ENCODE measurements at regions not wholly inside any gene's neighbourhood (a gene's known extent, or its start where the extent isn't known, plus 50 kb on each side); places are given as distances from the start of the nearest gene placed in this dataset.

- no peak for DNase-seq
Observed at GRCh38 chr13:72523593-72523992, 203.8 kb downstream of the MZT1 start.

GRCh38 chr13:72523049-72523448 is 204.4 kb downstream of the MZT1 start:
- DNase-seq, result no peak

DNA sequence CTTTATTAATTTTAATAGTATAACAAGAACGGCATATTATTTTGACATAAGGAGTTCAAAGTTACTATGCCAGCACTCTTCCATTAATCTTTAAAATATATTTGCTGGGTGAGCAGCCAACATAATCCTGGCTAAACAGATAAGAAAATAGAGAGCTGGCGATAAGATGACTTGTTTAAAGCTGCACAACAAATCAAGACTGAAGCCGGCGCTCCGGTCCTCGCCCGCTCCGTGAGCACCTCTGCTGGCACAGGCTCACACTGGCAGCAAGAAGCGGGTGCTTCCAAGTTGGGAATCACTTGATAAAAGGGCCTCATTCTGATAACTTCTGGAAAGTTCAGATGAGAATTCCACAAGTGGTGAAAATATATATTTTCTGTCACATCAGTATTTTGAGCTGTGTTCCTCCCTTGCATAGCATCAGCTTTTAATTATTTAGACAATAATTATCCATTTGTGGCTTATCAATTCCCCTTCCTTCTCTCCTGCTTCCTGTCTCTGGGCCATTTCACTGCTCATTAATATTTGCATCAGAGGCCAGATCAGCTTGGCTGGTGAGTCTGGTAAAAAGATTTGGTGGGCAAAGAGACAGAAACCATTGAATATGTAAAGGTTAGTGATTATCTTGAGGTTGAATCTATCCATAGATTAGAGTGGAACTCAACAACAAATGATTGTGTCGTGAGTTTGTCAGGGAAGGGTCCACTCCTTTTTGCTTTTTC is 205.3 kb downstream of the MZT1 start:
- DNase-seq, result no peak

GRCh38 chr13:72514146-72514545 is 213.3 kb downstream of the MZT1 start:
- no peak for DNase-seq

GRCh38 chr13:72508392-72508791 is 219.0 kb downstream of the MZT1 start:
- DNase-seq, result no peak

GRCh38 chr13:72507416-72508199 is 219.8 kb downstream of the MZT1 start:
- DNase-seq, result no peak

GRCh38 chr13:72506706-72507105 is 220.7 kb downstream of the MZT1 start:
- DNase-seq, result no peak

DNA sequence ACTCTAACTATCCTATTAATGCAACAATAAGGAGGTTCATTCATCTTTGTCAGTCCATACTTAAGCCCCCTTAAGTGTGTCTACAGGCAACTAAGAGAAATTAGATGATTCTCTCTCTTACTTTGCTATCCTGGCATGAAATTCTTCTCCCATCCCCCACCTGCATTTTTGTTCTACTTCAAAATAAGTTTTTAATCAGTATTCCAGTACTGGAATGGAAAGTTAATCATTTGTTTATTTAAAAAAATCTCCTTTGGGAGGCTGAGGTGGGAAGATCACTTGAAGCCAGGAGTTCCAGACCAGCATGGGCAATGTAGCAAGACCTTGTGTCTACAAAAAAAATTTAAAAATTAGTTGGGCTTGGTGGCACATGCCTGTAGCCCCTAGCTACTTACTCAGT is 222.1 kb downstream of the MZT1 start:
- no peak for DNase-seq

DNA sequence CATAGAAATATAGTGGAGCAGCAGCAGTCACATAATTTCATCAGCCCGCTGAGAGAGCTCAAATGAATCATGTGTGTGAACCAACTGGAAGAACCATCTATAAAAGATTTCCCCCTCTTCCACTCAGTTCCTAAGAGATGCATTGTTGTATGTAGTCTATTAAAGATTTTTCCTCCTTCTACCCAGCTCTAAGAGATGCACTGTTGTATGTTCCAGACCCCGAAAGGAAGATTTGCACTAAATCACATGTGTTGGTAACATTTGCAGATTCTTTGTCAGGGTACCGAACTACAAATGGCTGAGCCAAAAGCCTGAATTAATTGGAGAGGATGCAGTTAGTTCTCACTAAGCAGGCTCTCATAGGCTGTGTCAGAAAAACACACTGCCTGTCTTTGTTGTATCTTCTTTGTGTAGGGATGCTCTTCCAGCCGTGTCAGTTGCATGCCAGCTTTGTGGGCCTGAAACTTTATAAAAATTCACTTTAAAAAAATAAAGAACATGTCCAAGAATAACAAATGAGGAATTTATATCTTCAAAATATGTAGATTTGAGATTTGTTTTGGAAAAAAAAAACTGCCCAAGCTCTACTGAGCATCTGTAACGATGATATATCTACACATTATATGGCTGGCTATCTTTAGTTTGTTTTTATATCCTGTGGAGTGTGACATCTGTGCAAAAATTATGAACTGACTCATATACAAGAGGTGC is 223.1 kb downstream of the MZT1 start:
- no peak for DNase-seq

DNA sequence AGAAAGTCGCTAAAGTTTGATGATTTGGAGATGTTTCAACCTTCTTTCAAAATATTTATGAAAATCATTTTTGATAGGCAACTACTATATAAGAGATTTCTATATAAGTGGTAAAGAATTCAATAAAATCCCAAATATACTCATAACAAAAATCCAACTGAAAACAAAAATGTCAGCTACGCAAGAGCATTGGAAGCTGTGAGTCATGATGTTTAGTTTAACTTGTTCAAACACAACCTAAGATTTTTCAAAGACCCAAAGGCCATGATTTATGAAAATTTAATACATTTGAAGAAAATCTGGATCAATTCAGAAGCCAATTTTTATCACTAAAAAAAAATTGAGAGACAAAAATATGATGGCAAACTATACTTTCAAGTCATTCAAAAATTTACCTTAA is 226.6 kb downstream of the MZT1 start:
- DNase-seq, result no peak

- no peak for DNase-seq
Observed at GRCh38 chr13:72495681-72496080, 231.7 kb downstream of the MZT1 start.

- DNase-seq, result no peak
Observed at GRCh38 chr13:72489751-72490150, 237.7 kb downstream of the MZT1 start.

DNA sequence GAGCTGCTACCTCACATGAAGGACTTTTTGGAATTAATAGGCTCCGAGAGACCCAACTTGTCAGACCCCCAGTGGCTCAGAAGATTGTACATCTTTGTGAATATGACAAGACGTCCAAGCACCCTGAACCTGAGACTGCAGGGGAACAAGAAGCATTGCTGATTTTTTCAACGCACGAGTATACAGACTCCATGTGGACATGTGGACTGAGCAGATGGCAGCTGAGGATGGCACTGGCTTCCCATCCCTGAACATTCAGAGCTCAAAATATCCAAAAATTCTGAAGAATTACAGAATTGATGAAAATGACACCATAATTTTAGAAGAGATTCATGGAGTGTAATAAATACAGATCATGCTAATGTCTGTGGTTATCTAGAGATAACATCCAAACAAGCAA is 254.1 kb downstream of the MZT1 start:
- DNase-seq, result no peak

- no peak for DNase-seq
Observed at GRCh38 chr13:72469906-72470305, 257.5 kb downstream of the MZT1 start.

GRCh38 chr13:72463561-72463960 is 263.9 kb downstream of the MZT1 start:
- DNase-seq, result no peak

GRCh38 chr13:72462726-72463125 is 264.7 kb downstream of the MZT1 start:
- DNase-seq, result no peak

GRCh38 chr13:72462166-72462565 is 265.3 kb downstream of the MZT1 start:
- DNase-seq, result no peak

DNA sequence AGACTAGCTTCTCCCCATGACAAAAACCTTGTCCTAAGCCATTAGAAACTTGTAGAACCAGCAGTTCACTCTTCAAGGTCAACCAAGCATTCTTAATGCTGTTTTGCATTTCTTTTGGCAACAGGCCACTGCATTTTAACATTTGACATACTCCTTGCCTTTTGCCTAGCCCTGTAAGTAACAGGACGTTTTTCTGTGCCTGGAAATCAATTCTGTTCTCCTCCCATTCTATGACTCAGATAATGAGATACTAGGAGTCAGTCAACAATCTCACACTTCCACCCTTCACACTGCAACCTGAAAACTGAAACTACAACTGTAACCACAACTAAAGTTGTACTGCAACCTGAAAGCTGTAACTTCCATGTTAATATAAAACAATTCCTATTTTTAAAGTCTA is 268.7 kb downstream of the MZT1 start:
- no peak for DNase-seq

DNA sequence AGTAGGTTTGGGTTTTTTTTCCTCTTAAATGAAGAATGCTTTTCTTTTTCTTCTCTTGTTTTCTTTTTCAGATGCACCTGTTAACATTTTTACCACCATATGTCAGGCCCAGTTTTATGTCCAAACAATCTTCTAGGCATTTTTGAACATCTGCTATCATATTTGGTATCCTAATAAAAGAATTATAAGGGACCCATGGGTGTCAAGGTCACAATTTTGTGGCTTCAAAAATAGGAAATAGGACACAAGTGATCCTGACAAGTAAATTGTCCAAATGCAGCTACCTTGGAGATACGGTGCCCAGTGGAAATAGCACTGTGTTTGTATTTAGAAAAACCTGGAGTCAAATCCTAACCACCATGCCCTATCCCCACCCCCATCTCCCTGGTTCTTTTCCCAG is 270.3 kb downstream of the MZT1 start:
- DNase-seq, result no peak

DNA sequence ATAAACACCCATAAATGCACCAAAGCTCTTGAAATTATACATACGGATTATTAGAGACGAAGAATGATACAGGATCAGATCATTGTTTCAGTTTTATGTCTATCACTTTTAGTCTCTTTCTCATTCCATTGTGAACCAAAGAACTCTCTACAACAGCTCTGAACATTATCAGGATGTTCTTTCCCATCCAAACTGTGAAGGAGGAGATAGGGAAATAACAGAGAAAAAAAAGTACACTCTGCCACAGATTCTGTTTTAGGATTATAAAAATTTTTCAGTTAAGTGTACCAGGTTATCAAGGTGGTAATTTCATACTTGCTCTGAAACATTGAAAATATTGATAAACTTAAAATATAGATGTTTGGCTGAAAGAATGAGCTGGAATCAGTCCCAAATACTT is 270.9 kb downstream of the MZT1 start:
- no peak for DNase-seq

- DNase-seq, result no peak
Observed at GRCh38 chr13:72453161-72453560, 274.3 kb downstream of the MZT1 start.

GRCh38 chr13:72448082-72448481 is 279.3 kb downstream of the MZT1 start:
- no peak for DNase-seq

GRCh38 chr13:72444999-72445398 is 282.4 kb downstream of the MZT1 start:
- no peak for DNase-seq

- DNase-seq, result no peak
Observed at GRCh38 chr13:72437458-72437857, 290.0 kb downstream of the MZT1 start.

Measured in RPMI8226 (cell line).